ENCODE measurements at regions not wholly inside any gene's neighbourhood (a gene's known extent, or its start where the extent isn't known, plus 50 kb on each side); places are given as distances from the start of the nearest gene placed in this dataset.
"Not testable (repeated sequence)": the region's sequence is repeated elsewhere in the genome, so short reads cannot be mapped to it uniquely, and the experiment has no call there.

- no peaks in the 10 kb centered on the region for H3K36me3 ChIP-seq
- H3K27me3 ChIP-seq: no peaks in the 10 kb centered on the region
- no peak overlapping the region for H3K27ac ChIP-seq
- TF ChIP-seq CTCF (IDR thresholded peaks at IDR 0.05): no peak
- peaks cover 0 to 5% of the 10 kb centered on the region in 2 donors for H3K4me1 ChIP-seq
- no peaks in the 10 kb centered on the region for H3K9me3 ChIP-seq
- no peak overlapping the region for H3K4me3 ChIP-seq
- no peak for DNase-seq (ENCODE audit: low spot score)
These were observed 68.2 kb downstream of the ATP23 start for GRCh38 chr12:58009405-58010195.

- no peaks in the 10 kb centered on the region for H3K36me3 ChIP-seq
- DNase-seq (ENCODE audit: low spot score): no peak
- TF ChIP-seq CTCF (IDR thresholded peaks at IDR 0.05): no peak
- no peak overlapping the region for H3K4me3 ChIP-seq
- no peak overlapping the region for H3K27ac ChIP-seq
- no peaks in the 10 kb centered on the region for H3K9me3 ChIP-seq
- peaks cover 0 to 5% of the 10 kb centered on the region in 2 donors for H3K4me1 ChIP-seq
- no peaks in the 10 kb centered on the region for H3K27me3 ChIP-seq
These were observed 70.3 kb downstream of the ATP23 start for GRCh38 chr12:58011676-58012075.

- DNase-seq (ENCODE audit: low spot score); H3K27ac ChIP-seq; H3K36me3 ChIP-seq; H3K4me3 ChIP-seq; H3K27me3 ChIP-seq; H3K4me1 ChIP-seq: not testable (repeated sequence)
- peaks cover 0 to 13% of the 10 kb centered on the region in 2 donors for H3K9me3 ChIP-seq
These were observed 81.1 kb downstream of the ATP23 start for GRCh38 chr12:58022379-58023020.

- no peak for DNase-seq (ENCODE audit: low spot score)
- Histone ChIP-seq H3K4me3 (no peak overlapping the region), H3K4me1 (no peaks in the 10 kb centered on the region)
These were observed 84.1 kb downstream of the ATP23 start for GRCh38 chr12:58025431-58025830.

GRCh38 chr12:58026426-58026825 lies 85.1 kb downstream of the ATP23 start:
- H3K27me3 ChIP-seq: no peaks in the 10 kb centered on the region
- DNase-seq (ENCODE audit: low spot score): no peak
- H3K36me3 ChIP-seq: no peaks in the 10 kb centered on the region
- TF ChIP-seq CTCF (IDR thresholded peaks at IDR 0.05): no peak
- no peak overlapping the region for H3K27ac ChIP-seq
- no peaks in the 10 kb centered on the region for H3K4me1 ChIP-seq
- H3K9me3 ChIP-seq: peaks cover 0 to 6% of the 10 kb centered on the region in 2 donors
- H3K4me3 ChIP-seq: no peak overlapping the region

More at GRCh38 chr12:58025431-58025830, 84.1 kb downstream of the ATP23 start:
- TF ChIP-seq CTCF (IDR thresholded peaks at IDR 0.05): no peak
- no peaks in the 10 kb centered on the region for H3K27me3 ChIP-seq
- H3K27ac ChIP-seq: no peak overlapping the region
- H3K36me3 ChIP-seq: no peaks in the 10 kb centered on the region
- H3K9me3 ChIP-seq: peaks cover 0 to 4% of the 10 kb centered on the region in 2 donors
